GM23338 (cell line): ENCODE measurements at regions not wholly inside any gene's neighbourhood (a gene's known extent, or its start where the extent isn't known, plus 50 kb on each side); places are given as distances from the start of the nearest gene placed in this dataset.

ENCODE experiments used
- ATAC-seq: fragments of 200-7000 bp; cut with Tn5 transposase; 3 replicates; pipeline ENCODE4 v1.9.1; 2020
- DNase-seq: peaks from one replicate; pipeline ENCODE4 v3.0.0-alpha.2; 2015; ENCODE audit warnings: low spot score
- H2AFZ ChIP-seq: fragments of 200-600 bp; sonication (generic); 2 replicates; pipeline ENCODE4 v1.8.0; 2016; ENCODE audit warnings: antibody characterized with exemption, mild to moderate bottlenecking, moderate library complexity
- H3F3A ChIP-seq: fragments of 200-600 bp; sonication (generic); replicated peaks from 2 replicates; pipeline ENCODE4 v1.8.0; 2017; ENCODE audit warnings: antibody characterized with exemption, mixed run types, low read depth
- H3K27ac ChIP-seq: fragments of 200-600 bp; sonication (generic); 2 replicates; pipeline ENCODE4 v1.6.1; 2016; ENCODE audit warnings: low read depth
- H3K27me3 ChIP-seq: fragments of 200-600 bp; sonication (generic); 2 replicates; pipeline ENCODE4 v1.8.0; 2016; ENCODE audit warnings: mild to moderate bottlenecking, mixed run types, moderate library complexity; ENCODE audit not compliant: insufficient read depth
- H3K36me3 ChIP-seq: fragments of 200-600 bp; sonication (generic); 2 replicates; pipeline ENCODE4 v1.8.0; 2016; ENCODE audit warnings: mild to moderate bottlenecking; ENCODE audit not compliant: insufficient read depth
- H3K4me1 ChIP-seq: fragments of 200-600 bp; sonication (generic); 2 replicates; pipeline ENCODE4 v1.8.0; 2016; ENCODE audit warnings: mild to moderate bottlenecking, moderate library complexity; ENCODE audit not compliant: insufficient read depth
- H3K4me2 ChIP-seq: fragments of 200-600 bp; sonication (generic); 2 replicates; pipeline ENCODE4 v1.7.1; 2017; ENCODE audit warnings: mixed run types
- H3K4me3 ChIP-seq: fragments of 200-600 bp; sonication (generic); 2 replicates; pipeline ENCODE4 v1.6.1; 2016; ENCODE audit warnings: mixed run types
- H3K79me2 ChIP-seq: fragments of 200-600 bp; sonication (generic); replicated peaks from 2 replicates; pipeline ENCODE4 v1.8.0; 2017; ENCODE audit warnings: mild to moderate bottlenecking; ENCODE audit not compliant: insufficient read depth
- H3K9me2 ChIP-seq: fragments of 200-600 bp; sonication (generic); 2 replicates; pipeline ENCODE4 v1.8.0; 2017; ENCODE audit not compliant: insufficient read depth
- H4K20me1 ChIP-seq: fragments of 200-600 bp; sonication (generic); replicated peaks from 2 replicates; pipeline ENCODE4 v1.8.0; 2017; ENCODE audit warnings: mild to moderate bottlenecking; ENCODE audit not compliant: insufficient read depth
- H3K27ac Mint-ChIP-seq: 2 replicates; pipeline ENCODE4 v1.8.0; 2020; ENCODE audit warnings: inconsistent platforms, mild to moderate bottlenecking, moderate library complexity, mixed read lengths
- H3K27me3 Mint-ChIP-seq: 3 replicates; pipeline ENCODE4 v1.8.0; 2022; ENCODE audit warnings: low read depth, mild to moderate bottlenecking, moderate library complexity, mixed read lengths, inconsistent platforms; ENCODE audit not compliant: insufficient read depth, poor library complexity
- H3K36me3 Mint-ChIP-seq: 3 replicates; pipeline ENCODE4 v1.8.0; 2021; ENCODE audit warnings: low read depth, mild to moderate bottlenecking, inconsistent platforms, moderate library complexity, mixed read lengths
- H3K4me1 Mint-ChIP-seq: 3 replicates; pipeline ENCODE4 v1.8.0; 2020; ENCODE audit warnings: mild to moderate bottlenecking, inconsistent platforms, mixed read lengths
- H3K4me3 Mint-ChIP-seq: 3 replicates; pipeline ENCODE4 v1.8.0; 2021; ENCODE audit warnings: moderate library complexity, mild to moderate bottlenecking, inconsistent platforms, mixed read lengths
- H3K9me3 Mint-ChIP-seq: 3 replicates; pipeline ENCODE4 v1.8.0; 2020; ENCODE audit warnings: moderate library complexity, mild to moderate bottlenecking, inconsistent platforms, mixed read lengths
- CREB1 ChIP-seq: fragments of 250-450 bp; sonication (Bioruptor Pico); IDR thresholded peaks from 2 replicates; pipeline ENCODE4 v1.5.0; 2020; ENCODE audit warnings: low read depth, mild to moderate bottlenecking, moderate library complexity
- NANOG ChIP-seq: IDR thresholded peaks from 2 replicates; pipeline ENCODE4 v1.6.1; 2016; ENCODE audit warnings: antibody characterized with exemption, borderline replicate concordance
- POLR2AphosphoS5 ChIP-seq: IDR thresholded peaks from 2 replicates; pipeline ENCODE4 v1.6.1; 2016; ENCODE audit warnings: antibody characterized with exemption, low read depth
- REST ChIP-seq: IDR thresholded peaks from one replicate; pipeline ENCODE4 v1.6.1; 2018; ENCODE audit warnings: antibody characterized with exemption; ENCODE audit not compliant: unreplicated experiment
- ZNF462 ChIP-seq: fragments of 250-450 bp; sonication (Bioruptor Pico); IDR thresholded peaks from 2 replicates; pipeline ENCODE4 v1.5.0; 2020; ENCODE audit warnings: mild to moderate bottlenecking, moderate library complexity

- TF ChIP-seq ZNF462 (CRISPR knock-in tag) = no peak
Measured at GRCh38 chr14:80324649-80325048, 113.3 kb upstream of the DIO2 start (continued).

GRCh38 chr14:80323038-80323665 lies 111.8 kb upstream of the DIO2 start:
- peaks cover 4% of the 10 kb centered on the region; the same call in 1 of the 3 replicates for H3K9me3 Mint-ChIP-seq
- no peak overlapping the region for H3K4me3 Mint-ChIP-seq
- DNase-seq (no peak), ATAC-seq (no peak)
- no peaks in the 10 kb centered on the region; the same call in 2 of the 3 replicates for H3K36me3 Mint-ChIP-seq
- 0 out of 3 replicates have a peak, but pooled peaks cover 2% of the 10 kb centered on the region for H3K4me1 Mint-ChIP-seq
- Histone ChIP-seq H3K27ac (no peak overlapping the region), H3K27me3 (no peaks in the 10 kb centered on the region), H3K4me2 (no peak overlapping the region), H3F3A (no peaks in the 10 kb centered on the region), H2AFZ (no peak overlapping the region), H3K9me2 (no peaks in the 10 kb centered on the region), H3K4me1 (no peaks in the 10 kb centered on the region), H3K79me2 (no peaks in the 10 kb centered on the region), H4K20me1 (no peaks in the 10 kb centered on the region), H3K36me3 (no peaks in the 10 kb centered on the region), H3K4me3 (no peak overlapping the region)
- H3K27ac Mint-ChIP-seq = no peak overlapping the region
- H3K27me3 Mint-ChIP-seq = no peaks in the 10 kb centered on the region
- TF ChIP-seq REST (no peak), CREB1 (CRISPR knock-in tag) (no peak), NANOG (no peak), ZNF462 (CRISPR knock-in tag) (no peak), POLR2AphosphoS5 (no peak)
